Right lobe of liver (tissue), 6 donors: ENCODE measurements at regions not wholly inside any gene's neighbourhood (a gene's known extent, or its start where the extent isn't known, plus 50 kb on each side); places are given as distances from the start of the nearest gene placed in this dataset.
A peak's percentile ranks its signal among the peaks of the same experiment; 100 is the strongest.

Experiments used
- ATAC-seq, 4 donors: fragments of 200-7000 bp; cut with Tn5 transposase; one replicate each; pipeline ENCODE4 v1.9.1; 2020; ENCODE audit warnings: mild to moderate bottlenecking in 4 of 4, moderate library complexity in 4 of 4
- DNase-seq, 3 donors: peaks; one replicate each; pipeline ENCODE4 v3.0.0-alpha.2; 2020
- H3K27ac ChIP-seq, 3 donors: fragments of 200-600 bp; one replicate each; pipeline ENCODE4 v1.8.0; 2022
- H3K27me3 ChIP-seq, 2 donors: fragments of 200-600 bp; one replicate each; pipeline ENCODE4 v1.8.0; 2022
- H3K36me3 ChIP-seq, 4 donors: fragments of 200-600 bp; sonication (generic) in 1 of 4; one replicate each; pipeline versions ENCODE4 v1.5.1 to v1.8.0; 2017 to 2022; ENCODE audit warnings: control low read depth in 1 of 4
- H3K4me1 ChIP-seq, 4 donors: fragments of 200-600 bp; sonication (generic) in 1 of 4; one replicate each; pipeline versions ENCODE4 v1.5.1 to v1.8.0; 2017 to 2022; ENCODE audit warnings: control low read depth in 1 of 4
- H3K4me3 ChIP-seq, 3 donors: fragments of 200-600 bp; one replicate each; pipeline ENCODE4 v1.8.0; 2022
- H3K9me3 ChIP-seq, 4 donors: fragments of 200-600 bp; sonication (generic) in 1 of 4; one replicate each; pipeline versions ENCODE4 v1.5.1 to v1.8.0; 2017 to 2022; ENCODE audit warnings: control low read depth in 1 of 4
- CTCF ChIP-seq, 4 donors: fragments of 200-600 bp in 3 of 4; fragments of 450-650 bp in 1 of 4; IDR thresholded peaks; one replicate each; pipeline versions ENCODE4 v1.5.1 to v1.8.0; 2016 to 2022; ENCODE audit warnings: antibody characterized with exemption in 4 of 4, mild to moderate bottlenecking in 2 of 4
- POLR2A ChIP-seq: fragments of 450-650 bp; IDR thresholded peaks from one replicate; pipeline ENCODE4 v1.6.1; 2017; ENCODE audit warnings: antibody characterized with exemption, mild to moderate bottlenecking
- WGBS: methylation state at CpG from one replicate; pipeline ENCODE4 v1.1.6; 2018; ENCODE audit warnings: low coverage, low lambda C conversion rate; ENCODE audit not compliant: insufficient coverage; ENCODE audit errors: missing lambda C conversion rate; 5-methylcytosine and 5-hydroxymethylcytosine counted together
- intact Hi-C, 2 donors: fragments of 100-400 bp; cut with DNase I; formaldehyde crosslinking; loops; one replicate each; pipeline versions ENCODE4 v1.11.2 to v1.14.1; 2022
- donor health status: DM: no; HTN: yes; CAD: no.
- donor health status: DM: no; HTN: no; CAD: no.
- donor health status: DM: no; HTN: no; CAD: no.
- donor health status: DM: no; HTN: yes; CAD: no.
- donor health status: DM: no; HTN: yes; CAD: no.

DNA sequence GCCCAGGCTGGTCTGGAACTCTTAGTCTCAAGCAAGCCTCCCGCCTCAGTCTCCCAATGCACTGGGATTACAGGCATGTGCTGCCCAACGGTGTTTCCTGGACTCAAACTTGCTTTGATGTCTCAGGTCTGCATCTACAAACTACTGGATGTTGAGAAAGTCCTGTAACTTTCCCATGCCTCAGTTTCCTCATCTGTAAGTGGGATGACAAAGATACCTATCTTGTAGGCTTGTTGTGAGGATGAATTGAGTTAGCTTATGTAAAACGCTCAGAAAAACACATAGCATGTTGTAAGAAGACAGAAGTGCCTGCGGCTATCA, 63.6 kb upstream of the NUDT4 start:
- Histone ChIP-seq H3K36me3 (no peaks in the 10 kb centered on the region), H3K9me3 (no peaks in the 10 kb centered on the region), H3K27ac (peak overlapping the region in 2 of 3 donors; percentile 27 to 64), H3K27me3 (no peaks in the 10 kb centered on the region), H3K4me1 (peaks cover 0 to 12% (median 3%) of the 10 kb centered on the region in 4 donors), H3K4me3 (peak overlapping the region in 1 of 3 donors; percentile 40)
- 60% methylated on average over 4 of the region's 4 CpGs for WGBS
- ATAC-seq (no peak), DNase-seq (no peak)
- TF ChIP-seq POLR2A: no peak
- TF ChIP-seq CTCF (IDR thresholded peaks at IDR 0.05): no peak
- intact Hi-C loops: no loop called here

DNA sequence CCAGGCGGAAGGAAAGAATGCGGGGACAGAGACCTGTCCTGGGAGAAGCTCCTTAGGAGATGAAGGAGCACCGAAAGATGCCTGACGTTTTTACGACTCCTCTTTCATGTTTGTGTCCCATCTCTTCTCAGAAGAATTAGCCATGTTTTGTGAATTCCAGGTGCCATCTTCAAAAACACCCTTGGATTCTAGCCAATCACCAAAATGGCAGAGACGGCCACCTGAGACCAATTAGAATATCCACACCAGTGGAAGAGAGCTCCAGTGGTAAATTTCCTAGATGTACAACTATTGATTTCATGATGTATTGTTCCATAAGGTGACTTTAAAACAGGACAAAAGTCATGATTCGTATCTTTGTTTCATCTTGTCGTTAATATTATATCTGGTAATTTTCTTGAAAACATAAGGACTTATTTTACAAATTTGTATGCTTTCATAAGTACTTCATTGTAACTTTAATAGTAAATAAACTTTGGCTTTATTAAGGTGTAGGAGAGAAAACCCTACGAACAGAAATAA, 62.3 kb upstream of the NUDT4 start:
- Histone ChIP-seq H3K27me3 (no peaks in the 10 kb centered on the region), H3K4me1 (peaks cover 0 to 5% (median 2%) of the 10 kb centered on the region in 4 donors), H3K9me3 (no peaks in the 10 kb centered on the region), H3K27ac (peak overlapping the region in 2 of 3 donors; percentile 61 to 63), H3K4me3 (peak overlapping the region in 1 of 3 donors; percentile 28), H3K36me3 (no peaks in the 10 kb centered on the region)
- ATAC-seq (no peak), DNase-seq (no peak)
- WGBS: 84% methylated on average over 6 of the region's 9 CpGs
- TF ChIP-seq POLR2A: no peak
- TF ChIP-seq CTCF (IDR thresholded peaks at IDR 0.05): no peak
- intact Hi-C loops: no loop called here

DNA sequence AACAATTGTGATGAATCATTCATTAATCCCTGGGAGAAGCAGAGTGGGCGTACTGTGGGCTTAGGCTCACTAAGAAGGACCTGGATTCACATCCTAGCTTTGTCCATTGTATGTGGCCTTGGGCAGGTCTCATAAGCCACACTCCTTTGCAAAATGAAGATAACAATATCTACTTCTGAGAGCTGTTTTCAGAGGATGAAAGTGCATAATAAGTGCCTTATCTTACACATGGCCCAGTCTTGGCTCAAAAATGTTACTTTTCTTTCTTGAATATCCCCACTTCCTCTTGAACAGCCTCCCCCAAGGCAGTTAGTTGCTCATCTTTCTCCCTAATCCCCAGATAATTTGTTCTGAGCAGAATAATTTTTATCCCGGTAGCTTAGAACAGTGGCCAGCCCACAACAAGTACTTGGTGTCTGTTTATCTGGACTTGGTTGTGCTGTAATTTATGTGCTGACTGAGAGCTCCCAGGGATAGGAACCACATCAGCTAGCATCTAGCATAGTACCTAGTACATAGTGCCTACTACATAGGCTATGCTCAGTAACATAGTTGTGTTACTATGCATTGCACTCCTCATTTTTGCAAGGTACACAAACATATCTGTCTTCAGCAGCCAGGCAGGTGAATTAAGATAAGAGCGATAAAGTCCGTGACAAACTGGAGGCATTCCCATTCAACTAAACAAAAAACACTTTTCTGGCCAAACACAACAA, 61.7 kb upstream of the NUDT4 start:
- WGBS: 37% methylated on average over 3 of the region's 4 CpGs
- Histone ChIP-seq H3K4me1 (no peaks in the 10 kb centered on the region), H3K27ac (no peak overlapping the region), H3K9me3 (no peaks in the 10 kb centered on the region), H3K27me3 (no peaks in the 10 kb centered on the region), H3K4me3 (no peak overlapping the region), H3K36me3 (no peaks in the 10 kb centered on the region)
- ATAC-seq (no peak), DNase-seq (no peak)
- intact Hi-C loops: no loop called here
- TF ChIP-seq CTCF (IDR thresholded peaks at IDR 0.05) (no peak), POLR2A (no peak)

DNA sequence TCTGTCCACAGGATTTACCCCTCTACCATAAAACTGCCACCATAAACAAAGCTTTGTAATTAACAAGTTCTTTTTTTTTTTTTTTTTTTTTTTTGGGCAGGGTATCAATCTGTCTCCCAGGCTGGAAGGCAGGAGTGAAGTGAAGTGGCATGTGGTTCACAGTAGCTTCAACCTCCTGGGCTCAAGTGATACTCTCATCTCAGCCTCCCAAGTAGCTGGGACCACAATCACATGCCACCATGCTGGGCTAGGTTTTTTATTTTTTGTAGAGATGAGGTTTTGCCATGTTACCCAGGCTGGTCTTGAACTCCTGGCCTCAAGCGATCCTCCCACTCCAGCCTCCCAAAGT, 61.1 kb upstream of the NUDT4 start:
- Histone ChIP-seq H3K27ac (no peak overlapping the region), H3K4me1 (no peaks in the 10 kb centered on the region), H3K27me3 (no peaks in the 10 kb centered on the region), H3K36me3 (no peaks in the 10 kb centered on the region), H3K4me3 (no peak overlapping the region), H3K9me3 (no peaks in the 10 kb centered on the region)
- intact Hi-C loops: no loop called here
- ATAC-seq (no peak), DNase-seq (no peak)
- TF ChIP-seq POLR2A (no peak), CTCF (IDR thresholded peaks at IDR 0.05) (no peak)
- 100% methylated on average over 1 of the region's 1 CpG for WGBS
